Activated CD4-positive, alpha-beta T cell treated with anti-CD3 and anti-CD28 coated beads, Interleukin-2, Interleukin-4, amounts not matched to agents 100 ng/mL and 50 ng/mL, durations not matched to agents 16 hours and 8 hours (primary cell): ENCODE measurements at regions not wholly inside any gene's neighbourhood (a gene's known extent, or its start where the extent isn't known, plus 50 kb on each side); places are given as distances from the start of the nearest gene placed in this dataset.

ENCODE experiments used
- DNase-seq: peaks from one replicate; pipeline ENCODE4 v3.0.0-alpha.2; 2020; ENCODE audit warnings: low spot score

GRCh38 chr2:226159875-226160479 is 639.6 kb downstream of the IRS1 start:
- no peak for DNase-seq

- DNase-seq = no peak
These were observed 640.7 kb downstream of the IRS1 start for GRCh38 chr2:226158940-226159339.

- DNase-seq = no peak
These were observed 641.4 kb downstream of the IRS1 start for GRCh38 chr2:226158229-226158628.

GRCh38 chr2:226155093-226155875 is 644.3 kb downstream of the IRS1 start:
- no peak for DNase-seq

- DNase-seq = no peak
These were observed 645.0 kb downstream of the IRS1 start for GRCh38 chr2:226154610-226155009.

GRCh38 chr2:226153553-226153952 is 646.1 kb downstream of the IRS1 start:
- no peak for DNase-seq

- no peak for DNase-seq
These were observed 648.5 kb downstream of the IRS1 start for GRCh38 chr2:226151157-226151556.

- no peak for DNase-seq
These were observed 656.5 kb downstream of the IRS1 start for GRCh38 chr2:226143091-226143490.

GRCh38 chr2:226142463-226142862 is 657.2 kb downstream of the IRS1 start:
- DNase-seq = no peak

- DNase-seq = no peak
These were observed 659.0 kb downstream of the IRS1 start for GRCh38 chr2:226140594-226140993.

- no peak for DNase-seq
These were observed 659.9 kb downstream of the IRS1 start for GRCh38 chr2:226139759-226140158.

- no peak for DNase-seq
These were observed 662.3 kb downstream of the IRS1 start for GRCh38 chr2:226137201-226137811.

- DNase-seq = no peak
These were observed 662.9 kb downstream of the IRS1 start for GRCh38 chr2:226136739-226137138.

- no peak for DNase-seq
These were observed 663.6 kb downstream of the IRS1 start for GRCh38 chr2:226135861-226136548.

- DNase-seq = no peak
These were observed 667.1 kb downstream of the IRS1 start for GRCh38 chr2:226132323-226133215.

GRCh38 chr2:226131299-226131784 is 668.3 kb downstream of the IRS1 start:
- DNase-seq = no peak

- no peak for DNase-seq
These were observed 669.4 kb downstream of the IRS1 start for GRCh38 chr2:226130192-226130591.

- no peak for DNase-seq
These were observed 671.9 kb downstream of the IRS1 start for GRCh38 chr2:226127682-226128081.

- no peak for DNase-seq
These were observed 673.5 kb downstream of the IRS1 start for GRCh38 chr2:226126104-226126503.

GRCh38 chr2:226125176-226125883 is 674.3 kb downstream of the IRS1 start:
- DNase-seq = no peak

- DNase-seq = no peak
These were observed 675.0 kb downstream of the IRS1 start for GRCh38 chr2:226124548-226125011.
